ENCODE measurements at regions not wholly inside any gene's neighbourhood (a gene's known extent, or its start where the extent isn't known, plus 50 kb on each side); places are given as distances from the start of the nearest gene placed in this dataset.

DNA sequence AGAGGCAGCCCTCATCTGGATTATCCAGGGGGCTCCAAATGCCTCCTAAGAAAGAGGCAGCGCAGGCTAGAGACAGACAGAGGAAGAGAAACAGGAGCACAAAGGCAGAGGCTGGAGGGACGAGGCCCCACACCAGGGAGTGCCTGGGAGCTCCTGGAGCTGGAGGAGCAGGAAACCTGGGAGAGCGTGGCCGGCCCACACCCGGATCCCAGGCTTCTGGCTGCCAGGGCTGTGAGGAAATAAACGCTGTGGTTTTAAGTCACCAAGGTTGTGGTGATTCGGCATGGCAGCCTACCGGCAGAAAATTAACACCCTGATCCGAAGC, 165.5 kb downstream of the OLFM1 start:
- Histone ChIP-seq H2AFZ (ENCODE audit: low read length) (no peak overlapping the region), H4K20me1 (ENCODE audit: control insufficient read depth, extremely low read depth, insufficient read depth, low read length) (no peaks in the 10 kb centered on the region), H3K79me2 (ENCODE audit: control insufficient read depth, insufficient read depth, low read length) (no peaks in the 10 kb centered on the region), H3K27ac (ENCODE audit: insufficient read depth, low read length) (no peak overlapping the region), H3K4me2 (ENCODE audit: extremely low read depth, insufficient read depth, low read length) (no peak overlapping the region), H3K9me3 (ENCODE audit: control insufficient read depth, insufficient read depth, low read depth, low read length) (no peaks in the 10 kb centered on the region), H3K4me3 (replicated peaks in 1 of 4; ENCODE audit: control extremely low read depth in 1 of 4, insufficient read depth in 1 of 4, low read depth in 3 of 4, low read length in 4 of 4) (no peak overlapping the region), H3K36me3 (ENCODE audit: control insufficient read depth, insufficient read depth, low read length) (no peaks in the 10 kb centered on the region), H3K9ac (ENCODE audit: insufficient read depth, low read length) (no peak overlapping the region), H3K27me3 (ENCODE audit: control insufficient read depth, insufficient read depth, low read length) (no peaks in the 10 kb centered on the region), H3K4me1 (ENCODE audit: control insufficient read depth, extremely low read depth, insufficient read depth, low read length) (no peaks in the 10 kb centered on the region)
- no peak for TF ChIP-seq CTCF (conservative IDR thresholded peaks at IDR 0.05 in 1 of 2, IDR thresholded peaks at IDR 0.05 in 1 of 2; ENCODE audit: low read depth in 1 of 2, low read length in 2 of 2)
- no peak for TF ChIP-seq EZH2 (IDR thresholded peaks at IDR 0.05; ENCODE audit: low read length, missing control alignments)
- DNase-seq (ENCODE audit: low read depth in 2 of 2), result no peak

DNA sequence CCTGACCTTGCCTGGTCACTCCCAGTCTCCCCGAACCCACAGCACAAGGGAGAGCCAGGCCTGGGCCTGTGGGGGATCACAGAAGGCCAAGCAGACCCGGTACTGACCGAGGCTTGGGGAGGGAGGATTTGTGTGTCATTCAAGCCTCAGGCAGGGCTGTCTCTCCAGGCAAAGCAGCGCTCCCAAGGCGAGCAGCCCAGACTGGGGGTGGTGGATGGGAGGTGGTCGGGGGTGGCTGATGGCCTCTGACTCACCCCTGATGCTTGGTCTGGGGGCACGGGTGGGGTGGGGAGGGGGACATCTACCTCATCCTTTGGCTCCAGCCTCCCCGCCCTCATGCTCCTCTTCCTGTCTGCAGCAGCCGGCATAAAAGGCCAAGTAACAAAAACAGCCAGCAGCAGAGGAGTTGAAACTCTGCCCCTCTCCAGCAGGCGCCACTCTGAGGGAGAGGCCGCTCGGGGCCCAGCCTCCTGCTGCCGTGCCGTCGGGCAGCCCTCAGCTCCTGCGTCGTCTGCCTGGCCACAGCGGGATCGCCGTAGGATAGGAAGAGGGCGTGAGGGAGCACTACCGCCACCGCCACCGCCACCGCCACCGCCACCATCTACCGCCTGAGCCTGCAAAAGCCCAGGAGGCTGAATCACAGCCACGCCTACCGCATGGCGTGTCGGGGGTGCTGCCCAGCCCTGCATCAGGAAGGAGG, 166.0 kb downstream of the OLFM1 start:
- DNase-seq (ENCODE audit: low read depth in 2 of 2), result no peak
- H3K4me1 ChIP-seq (ENCODE audit: control insufficient read depth, extremely low read depth, insufficient read depth, low read length), result no peaks in the 10 kb centered on the region
- H3K36me3 ChIP-seq (ENCODE audit: control insufficient read depth, insufficient read depth, low read length), result no peaks in the 10 kb centered on the region
- TF ChIP-seq EZH2 (IDR thresholded peaks at IDR 0.05; ENCODE audit: low read length, missing control alignments) (no peak), CTCF (conservative IDR thresholded peaks at IDR 0.05 in 1 of 2, IDR thresholded peaks at IDR 0.05 in 1 of 2; ENCODE audit: low read depth in 1 of 2, low read length in 2 of 2) (no peak)
- no peaks in the 10 kb centered on the region for H4K20me1 ChIP-seq (ENCODE audit: control insufficient read depth, extremely low read depth, insufficient read depth, low read length)
- no peak overlapping the region for H3K27ac ChIP-seq (ENCODE audit: insufficient read depth, low read length)
- H3K4me3 ChIP-seq (replicated peaks in 1 of 4; ENCODE audit: control extremely low read depth in 1 of 4, insufficient read depth in 1 of 4, low read depth in 3 of 4, low read length in 4 of 4), result no peak overlapping the region
- no peak overlapping the region for H3K4me2 ChIP-seq (ENCODE audit: extremely low read depth, insufficient read depth, low read length)
- no peaks in the 10 kb centered on the region for H3K27me3 ChIP-seq (ENCODE audit: control insufficient read depth, insufficient read depth, low read length)
- H3K9me3 ChIP-seq (ENCODE audit: control insufficient read depth, insufficient read depth, low read depth, low read length), result no peaks in the 10 kb centered on the region
- H3K79me2 ChIP-seq (ENCODE audit: control insufficient read depth, insufficient read depth, low read length), result no peaks in the 10 kb centered on the region
- H2AFZ ChIP-seq (ENCODE audit: low read length), result no peak overlapping the region
- no peak overlapping the region for H3K9ac ChIP-seq (ENCODE audit: insufficient read depth, low read length)

DNA sequence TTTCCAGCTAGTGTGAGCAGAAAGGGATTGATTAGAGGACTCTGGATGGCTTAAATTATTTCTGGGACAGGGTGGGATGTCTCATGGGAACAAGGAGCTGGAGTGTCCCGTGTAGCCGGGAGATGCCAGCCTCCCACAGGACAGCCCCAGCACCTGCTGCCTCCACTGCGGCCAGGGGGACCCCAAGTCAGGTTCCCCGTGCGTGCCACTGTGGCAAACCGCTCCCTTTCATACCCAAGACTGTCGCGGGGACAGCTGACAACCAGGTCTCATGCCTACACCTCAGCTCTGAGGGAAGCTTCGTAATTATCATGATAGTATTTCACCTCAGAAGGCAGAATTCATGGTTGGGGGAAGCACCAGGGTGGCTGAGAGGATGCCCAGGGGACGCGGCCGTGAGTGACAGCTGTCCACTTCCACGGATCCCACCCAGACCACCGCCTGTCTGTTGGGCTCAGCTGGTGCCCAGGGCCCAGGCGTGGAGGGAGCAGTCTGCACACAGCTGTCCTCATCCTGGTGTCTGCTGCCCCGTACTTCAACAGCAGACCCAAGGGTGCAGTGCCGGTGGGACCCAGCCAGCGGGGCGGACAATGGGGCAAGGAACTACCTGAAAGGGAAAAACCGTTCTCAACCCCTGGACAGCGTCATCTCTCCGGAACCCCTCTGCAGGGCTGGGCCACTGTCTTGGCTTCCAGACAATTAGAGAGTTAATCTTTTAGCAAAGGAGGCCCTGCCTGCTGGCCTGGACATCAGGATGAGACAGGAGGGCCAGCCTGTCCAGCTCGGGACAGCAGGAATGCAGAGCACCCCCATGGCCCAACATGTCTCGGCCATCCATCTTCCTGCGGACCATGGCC, 166.9 kb downstream of the OLFM1 start:
- H3K9me3 ChIP-seq (ENCODE audit: control insufficient read depth, insufficient read depth, low read depth, low read length), result no peaks in the 10 kb centered on the region
- no peak overlapping the region for H3K4me2 ChIP-seq (ENCODE audit: extremely low read depth, insufficient read depth, low read length)
- H3K27ac ChIP-seq (ENCODE audit: insufficient read depth, low read length), result no peak overlapping the region
- H4K20me1 ChIP-seq (ENCODE audit: control insufficient read depth, extremely low read depth, insufficient read depth, low read length), result no peaks in the 10 kb centered on the region
- no peak overlapping the region for H2AFZ ChIP-seq (ENCODE audit: low read length)
- no peak for DNase-seq (ENCODE audit: low read depth in 2 of 2)
- H3K9ac ChIP-seq (ENCODE audit: insufficient read depth, low read length), result no peak overlapping the region
- H3K27me3 ChIP-seq (ENCODE audit: control insufficient read depth, insufficient read depth, low read length), result no peaks in the 10 kb centered on the region
- H3K79me2 ChIP-seq (ENCODE audit: control insufficient read depth, insufficient read depth, low read length), result no peaks in the 10 kb centered on the region
- no peaks in the 10 kb centered on the region for H3K4me1 ChIP-seq (ENCODE audit: control insufficient read depth, extremely low read depth, insufficient read depth, low read length)
- TF ChIP-seq CTCF (conservative IDR thresholded peaks at IDR 0.05 in 1 of 2, IDR thresholded peaks at IDR 0.05 in 1 of 2; ENCODE audit: low read depth in 1 of 2, low read length in 2 of 2) (no peak), EZH2 (IDR thresholded peaks at IDR 0.05; ENCODE audit: low read length, missing control alignments) (no peak)
- no peaks in the 10 kb centered on the region for H3K36me3 ChIP-seq (ENCODE audit: control insufficient read depth, insufficient read depth, low read length)
- H3K4me3 ChIP-seq (replicated peaks in 1 of 4; ENCODE audit: control extremely low read depth in 1 of 4, insufficient read depth in 1 of 4, low read depth in 3 of 4, low read length in 4 of 4), result no peak overlapping the region
